Tibial artery (tissue), 4 donors: ENCODE measurements at regions not wholly inside any gene's neighbourhood (a gene's known extent, or its start where the extent isn't known, plus 50 kb on each side); places are given as distances from the start of the nearest gene placed in this dataset.

ENCODE experiments used
- DNase-seq, 2 donors: peaks; one replicate each; pipeline ENCODE4 v3.0.0-alpha.2; 2019
- H3K27ac ChIP-seq, 2 donors: fragments of 200-600 bp; sonication (generic) in 1 of 2; 1 replicate in 1 of 2; 2 replicates in 1 of 2; pipeline ENCODE4 v1.5.1; 2018 to 2019; ENCODE audit warnings: mild to moderate bottlenecking in 1 of 2
- H3K27me3 ChIP-seq, 2 donors: fragments of 200-600 bp; sonication (generic) in 1 of 2; one replicate each; pipeline versions ENCODE4 v1.5.1 to v1.6.0; 2016 to 2019
- H3K36me3 ChIP-seq, 3 donors: fragments of 200-600 bp; sonication (generic) in 2 of 3; one replicate each; pipeline ENCODE4 v1.5.1; 2016 to 2019; ENCODE audit warnings: mild to moderate bottlenecking in 2 of 3
- H3K4me1 ChIP-seq, 4 donors: fragments of 200-600 bp; sonication (generic) in 2 of 4; 1 replicate in 3 of 4; 2 replicates in 1 of 4; pipeline ENCODE4 v1.5.1; 2016 to 2019
- H3K4me3 ChIP-seq, 2 donors: fragments of 200-600 bp; sonication (generic) in 1 of 2; 1 replicate in 1 of 2; 2 replicates in 1 of 2; pipeline ENCODE4 v1.5.1; 2018 to 2019; ENCODE audit warnings: mild to moderate bottlenecking in 2 of 2
- H3K9me3 ChIP-seq, 3 donors: fragments of 200-600 bp; sonication (generic) in 1 of 3; one replicate each; pipeline ENCODE4 v1.5.1; 2016 to 2019
- intact Hi-C: fragments of 100-400 bp; cut with DNase I; formaldehyde crosslinking; loops from one replicate; pipeline ENCODE4 v1.15.0; 2023; ENCODE audit warnings: low total_unique reads
- TF ChIP-seq, protein P1 (sequence below), 2 experiments: fragments of 200-600 bp in 1 of 2; fragments of 450-650 bp in 1 of 2; IDR thresholded peaks; one replicate each; pipeline ENCODE4 v1.5.1; 2017 to 2019; ENCODE audit warnings: antibody characterized with exemption in 2 of 2, mild to moderate bottlenecking in 1 of 2, moderate library complexity in 1 of 2

DNA sequence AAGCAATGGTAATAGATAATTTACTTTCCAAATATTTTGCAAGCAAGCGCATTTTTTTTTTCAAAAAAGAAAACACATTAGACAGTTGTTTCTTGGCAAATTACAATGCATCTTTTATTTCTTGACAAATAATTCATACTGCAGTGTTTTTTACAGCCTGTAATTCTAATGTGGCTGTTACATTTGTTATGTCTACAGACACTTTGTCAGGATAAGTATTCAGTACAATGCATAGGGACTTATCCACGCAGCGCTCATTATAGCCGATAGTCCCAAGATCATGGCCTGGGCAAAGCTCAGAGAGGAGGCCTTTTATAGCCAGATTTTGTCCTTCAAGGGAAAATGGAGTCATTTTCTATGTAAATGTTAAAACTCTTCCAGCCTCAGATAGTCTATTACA, 123.0 kb upstream of the FANCL start:
- no peak overlapping the region for H3K4me3 ChIP-seq
- TF ChIP-seq, protein P1, sequence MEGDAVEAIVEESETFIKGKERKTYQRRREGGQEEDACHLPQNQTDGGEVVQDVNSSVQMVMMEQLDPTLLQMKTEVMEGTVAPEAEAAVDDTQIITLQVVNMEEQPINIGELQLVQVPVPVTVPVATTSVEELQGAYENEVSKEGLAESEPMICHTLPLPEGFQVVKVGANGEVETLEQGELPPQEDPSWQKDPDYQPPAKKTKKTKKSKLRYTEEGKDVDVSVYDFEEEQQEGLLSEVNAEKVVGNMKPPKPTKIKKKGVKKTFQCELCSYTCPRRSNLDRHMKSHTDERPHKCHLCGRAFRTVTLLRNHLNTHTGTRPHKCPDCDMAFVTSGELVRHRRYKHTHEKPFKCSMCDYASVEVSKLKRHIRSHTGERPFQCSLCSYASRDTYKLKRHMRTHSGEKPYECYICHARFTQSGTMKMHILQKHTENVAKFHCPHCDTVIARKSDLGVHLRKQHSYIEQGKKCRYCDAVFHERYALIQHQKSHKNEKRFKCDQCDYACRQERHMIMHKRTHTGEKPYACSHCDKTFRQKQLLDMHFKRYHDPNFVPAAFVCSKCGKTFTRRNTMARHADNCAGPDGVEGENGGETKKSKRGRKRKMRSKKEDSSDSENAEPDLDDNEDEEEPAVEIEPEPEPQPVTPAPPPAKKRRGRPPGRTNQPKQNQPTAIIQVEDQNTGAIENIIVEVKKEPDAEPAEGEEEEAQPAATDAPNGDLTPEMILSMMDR (IDR thresholded peaks at IDR 0.05), result no peak
- DNase-seq, result no peak
- no peaks in the 10 kb centered on the region for H3K36me3 ChIP-seq
- no peak overlapping the region for H3K27ac ChIP-seq
- no peaks in the 10 kb centered on the region for H3K4me1 ChIP-seq
- intact Hi-C loops, result no loop called here
- no peaks in the 10 kb centered on the region for H3K9me3 ChIP-seq
- H3K27me3 ChIP-seq, result no peaks in the 10 kb centered on the region

DNA sequence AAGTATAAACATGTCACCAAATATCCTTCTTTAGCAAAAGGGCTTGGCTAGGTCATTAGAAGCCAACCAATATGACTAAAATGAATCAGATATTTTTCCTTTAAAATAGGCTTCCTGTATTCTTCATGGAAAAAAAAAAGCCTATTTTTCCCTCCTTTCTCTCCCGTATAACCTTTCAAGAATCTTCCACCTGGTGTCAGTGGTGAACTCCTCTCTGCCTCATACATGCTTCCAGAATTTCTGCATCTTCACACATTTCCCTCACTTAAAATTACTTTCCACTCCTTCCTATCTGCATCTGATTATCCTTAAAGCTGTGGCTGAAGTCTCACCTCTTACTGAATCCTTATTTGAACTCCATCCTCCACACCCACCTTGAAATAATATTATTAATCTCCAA, 116.9 kb upstream of the FANCL start:
- Histone ChIP-seq H3K27ac (no peak overlapping the region), H3K4me1 (no peaks in the 10 kb centered on the region), H3K36me3 (no peaks in the 10 kb centered on the region), H3K4me3 (no peak overlapping the region), H3K9me3 (no peaks in the 10 kb centered on the region), H3K27me3 (no peaks in the 10 kb centered on the region)
- intact Hi-C loops, result no loop called here
- no peak for DNase-seq
- TF ChIP-seq, protein P1 (IDR thresholded peaks at IDR 0.05), result no peak

DNA sequence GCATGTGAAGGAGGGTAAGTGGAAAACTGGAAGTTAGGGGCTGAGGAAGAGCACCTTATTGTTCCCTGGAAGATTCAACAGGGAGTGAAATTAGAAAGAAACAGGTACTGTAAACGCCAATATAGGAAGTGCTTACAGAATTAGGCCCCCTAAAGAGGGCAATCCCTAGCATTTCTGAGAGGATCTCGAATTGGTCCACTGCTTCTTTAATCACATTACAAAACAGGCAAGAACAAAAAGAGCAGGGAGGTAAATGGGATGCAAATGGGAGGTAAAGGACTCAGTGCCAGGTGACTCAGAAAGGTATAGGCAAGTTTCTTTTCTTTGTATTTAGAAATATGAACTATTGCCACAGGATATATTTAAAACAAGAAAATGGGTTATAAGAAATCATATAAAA, 116.4 kb upstream of the FANCL start:
- Histone ChIP-seq H3K4me3 (no peak overlapping the region), H3K27ac (no peak overlapping the region), H3K9me3 (no peaks in the 10 kb centered on the region), H3K27me3 (no peaks in the 10 kb centered on the region), H3K36me3 (no peaks in the 10 kb centered on the region), H3K4me1 (no peaks in the 10 kb centered on the region)
- intact Hi-C loops, result no loop called here
- TF ChIP-seq, protein P1 (IDR thresholded peaks at IDR 0.05), result no peak
- DNase-seq, result no peak

DNA sequence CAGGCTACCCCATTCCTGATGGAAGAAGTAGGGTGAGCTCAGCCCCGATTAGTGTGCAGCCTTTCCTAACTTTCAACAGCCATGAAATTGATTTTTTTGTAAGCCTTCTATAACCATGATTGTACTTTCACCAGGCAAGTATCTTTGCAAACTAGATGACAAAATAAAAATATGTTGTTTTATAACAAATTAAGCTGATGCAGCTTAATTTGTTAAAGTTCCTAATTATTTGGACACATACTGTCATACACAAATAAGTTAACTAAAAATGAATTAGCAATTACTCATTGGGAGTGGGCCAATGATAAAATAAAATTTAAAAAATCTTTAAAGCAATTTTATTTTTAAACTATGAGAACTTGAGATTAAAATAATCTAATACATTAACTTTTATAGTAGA, 113.1 kb upstream of the FANCL start:
- no peaks in the 10 kb centered on the region for H3K36me3 ChIP-seq
- no peaks in the 10 kb centered on the region for H3K27me3 ChIP-seq
- H3K4me1 ChIP-seq, result no peaks in the 10 kb centered on the region
- intact Hi-C loops, result no loop called here
- TF ChIP-seq, protein P1 (IDR thresholded peaks at IDR 0.05), result no peak
- H3K9me3 ChIP-seq, result no peaks in the 10 kb centered on the region
- H3K27ac ChIP-seq, result no peak overlapping the region
- DNase-seq, result no peak
- H3K4me3 ChIP-seq, result no peak overlapping the region

DNA sequence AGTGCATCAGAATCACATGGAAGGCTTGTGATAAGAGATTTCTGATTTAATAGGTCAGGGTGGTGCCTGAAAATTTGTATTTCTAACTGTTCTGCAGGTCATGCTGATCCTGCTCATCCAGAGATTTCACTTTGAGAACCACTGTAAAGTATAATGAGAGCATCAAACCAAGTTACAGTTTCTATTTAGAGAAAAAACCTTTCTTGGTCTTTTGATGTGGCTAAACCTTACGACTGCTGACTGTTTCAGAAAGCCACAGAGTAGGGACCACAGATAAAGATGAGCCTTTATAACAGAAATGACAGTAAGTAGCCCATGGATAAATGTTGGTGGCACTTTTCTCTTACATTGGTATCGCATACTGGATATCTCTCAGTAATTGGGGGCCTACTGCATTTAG, 109.4 kb upstream of the FANCL start:
- H3K4me3 ChIP-seq, result no peak overlapping the region
- no peaks in the 10 kb centered on the region for H3K9me3 ChIP-seq
- H3K27ac ChIP-seq, result no peak overlapping the region
- intact Hi-C loops, result no loop called here
- H3K4me1 ChIP-seq, result no peaks in the 10 kb centered on the region
- DNase-seq, result no peak
- no peaks in the 10 kb centered on the region for H3K36me3 ChIP-seq
- H3K27me3 ChIP-seq, result no peaks in the 10 kb centered on the region
- TF ChIP-seq, protein P1 (IDR thresholded peaks at IDR 0.05), result no peak

DNA sequence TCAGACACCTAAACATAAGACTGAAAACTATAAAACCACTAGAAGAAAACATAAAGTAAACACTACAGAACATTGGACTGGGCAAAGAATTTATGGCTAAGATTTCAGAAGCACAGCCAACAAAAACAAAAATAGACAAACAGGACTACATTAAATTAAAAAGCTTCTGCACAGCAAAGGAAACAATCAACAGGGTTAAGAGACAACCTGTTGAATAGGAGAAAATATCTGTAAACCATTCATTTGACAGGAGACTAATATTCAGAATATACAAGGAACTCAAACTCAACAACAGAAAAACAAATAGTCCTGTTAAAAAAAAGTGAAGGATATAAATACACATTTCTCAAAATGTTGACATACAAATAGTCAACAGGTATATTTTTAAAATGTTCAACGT, 106.7 kb upstream of the FANCL start:
- no peaks in the 10 kb centered on the region for H3K27me3 ChIP-seq

More for the DNA sequence above, 106.7 kb upstream of the FANCL start:
- no peak for DNase-seq
- intact Hi-C loops, result no loop called here
- Histone ChIP-seq H3K9me3 (no peaks in the 10 kb centered on the region), H3K4me1 (no peaks in the 10 kb centered on the region), H3K27ac (no peak overlapping the region), H3K36me3 (no peaks in the 10 kb centered on the region), H3K4me3 (no peak overlapping the region)
- TF ChIP-seq, protein P1 (IDR thresholded peaks at IDR 0.05), result no peak
